Ascending aorta (tissue), 2 donors: ENCODE measurements at regions not wholly inside any gene's neighbourhood (a gene's known extent, or its start where the extent isn't known, plus 50 kb on each side); places are given as distances from the start of the nearest gene placed in this dataset.

Experiments used
- DNase-seq, 2 donors: peaks; one replicate each; pipeline ENCODE4 v3.0.0-alpha.2; 2019; ENCODE audit warnings: low spot score in 2 of 2
- H3K27ac ChIP-seq, 2 donors: fragments of 200-600 bp; sonication (generic); one replicate each; pipeline ENCODE4 v1.5.1; 2016 to 2017; ENCODE audit warnings: mild to moderate bottlenecking in 1 of 2
- H3K27me3 ChIP-seq: fragments of 200-600 bp; sonication (generic); one replicate; pipeline ENCODE4 v1.5.1; 2017
- H3K36me3 ChIP-seq, 2 donors: fragments of 200-600 bp; sonication (generic); one replicate each; pipeline ENCODE4 v1.5.1; 2016
- H3K4me1 ChIP-seq, 2 donors: fragments of 200-600 bp; sonication (generic); one replicate each; pipeline ENCODE4 v1.5.1; 2016 to 2017; ENCODE audit warnings: mild to moderate bottlenecking in 1 of 2
- H3K4me3 ChIP-seq, 2 donors: fragments of 200-600 bp; sonication (generic); one replicate each; pipeline ENCODE4 v1.5.1; 2016 to 2017; ENCODE audit warnings: mild to moderate bottlenecking in 1 of 2
- H3K9me3 ChIP-seq, 2 donors: fragments of 200-600 bp; sonication (generic); one replicate each; pipeline ENCODE4 v1.5.1; 2016
- CTCF ChIP-seq, 3 experiments: fragments of 200-600 bp in 2 of 3; fragments of 450-650 bp in 1 of 3; sonication (generic) in 2 of 3; IDR thresholded peaks; one replicate each; pipeline ENCODE4 v1.5.1; 2016 to 2019; ENCODE audit warnings: antibody characterized with exemption in 3 of 3, mild to moderate bottlenecking in 1 of 3, moderate library complexity in 1 of 3
- intact Hi-C: fragments of 100-400 bp; cut with DNase I; formaldehyde crosslinking; loops from one replicate; pipeline ENCODE4 v1.15.1; 2023

GRCh38 chr6:50102676-50103075 lies 52.9 kb upstream of the DEFB112 start:
- H3K9me3 ChIP-seq: no peaks in the 10 kb centered on the region
- DNase-seq: no peak

GRCh38 chr6:50110587-50110986 lies 60.9 kb upstream of the DEFB112 start:
- Histone ChIP-seq H3K27me3 (no peaks in the 10 kb centered on the region), H3K9me3 (no peaks in the 10 kb centered on the region), H3K4me1 (no peaks in the 10 kb centered on the region), H3K27ac (no peak overlapping the region), H3K36me3 (no peaks in the 10 kb centered on the region), H3K4me3 (no peak overlapping the region)
- no peak for DNase-seq
- intact Hi-C loops: no loop called here
- no peak for TF ChIP-seq CTCF (IDR thresholded peaks at IDR 0.05)

More at GRCh38 chr6:50102676-50103075, 52.9 kb upstream of the DEFB112 start:
- Histone ChIP-seq H3K27me3 (no peaks in the 10 kb centered on the region), H3K4me3 (no peak overlapping the region), H3K36me3 (no peaks in the 10 kb centered on the region), H3K4me1 (no peaks in the 10 kb centered on the region), H3K27ac (no peak overlapping the region)
- intact Hi-C loops: no loop called here
- no peak for TF ChIP-seq CTCF (IDR thresholded peaks at IDR 0.05)

- no peak overlapping the region for H3K27ac ChIP-seq
- intact Hi-C loops: no loop called here
- no peak for TF ChIP-seq CTCF (IDR thresholded peaks at IDR 0.05)
- no peak overlapping the region for H3K4me3 ChIP-seq
- no peak for DNase-seq
- no peaks in the 10 kb centered on the region for H3K4me1 ChIP-seq
- H3K9me3 ChIP-seq: no peaks in the 10 kb centered on the region
- H3K27me3 ChIP-seq: no peaks in the 10 kb centered on the region
- H3K36me3 ChIP-seq: no peaks in the 10 kb centered on the region
Observed at GRCh38 chr6:50112981-50113857, 63.5 kb upstream of the DEFB112 start.

GRCh38 chr6:50116390-50116789 lies 66.7 kb upstream of the DEFB112 start:
- intact Hi-C loops: no loop called here
- no peak for TF ChIP-seq CTCF (IDR thresholded peaks at IDR 0.05)
- Histone ChIP-seq H3K36me3 (no peaks in the 10 kb centered on the region), H3K9me3 (no peaks in the 10 kb centered on the region), H3K27me3 (no peaks in the 10 kb centered on the region), H3K27ac (no peak overlapping the region), H3K4me1 (no peaks in the 10 kb centered on the region), H3K4me3 (no peak overlapping the region)
- DNase-seq: no peak

GRCh38 chr6:50116797-50117542 lies 67.2 kb upstream of the DEFB112 start:
- intact Hi-C loops: no loop called here
- DNase-seq: no peak
- no peaks in the 10 kb centered on the region for H3K9me3 ChIP-seq
- TF ChIP-seq CTCF (IDR thresholded peaks at IDR 0.05): no peak
- no peaks in the 10 kb centered on the region for H3K27me3 ChIP-seq
- H3K4me3 ChIP-seq: no peak overlapping the region
- H3K4me1 ChIP-seq: no peaks in the 10 kb centered on the region
- no peak overlapping the region for H3K27ac ChIP-seq
- H3K36me3 ChIP-seq: no peaks in the 10 kb centered on the region
